ENCODE measurements at regions not wholly inside any gene's neighbourhood (a gene's known extent, or its start where the extent isn't known, plus 50 kb on each side); places are given as distances from the start of the nearest gene placed in this dataset.
"Not testable (repeated sequence)": the region's sequence is repeated elsewhere in the genome, so short reads cannot be mapped to it uniquely, and the experiment has no call there.

GRCh38 chr16:70014915-70015314 is 63.8 kb downstream of the CLEC18A start:
- H3K4me3 ChIP-seq; H3K27ac ChIP-seq; DNase-seq (ENCODE audit: low spot score); H3K27me3 ChIP-seq (replicated peaks; ENCODE audit: insufficient read depth); intact Hi-C loops (cut with DNase I); H3K9me3 ChIP-seq; H3K36me3 ChIP-seq; H3K4me1 ChIP-seq (replicated peaks): not testable (repeated sequence)
- WGBS, result 86% methylated on average over 6 of the region's 6 CpGs

- H3K4me3 ChIP-seq; H3K27me3 ChIP-seq (replicated peaks; ENCODE audit: insufficient read depth); DNase-seq (ENCODE audit: low spot score); H3K9me3 ChIP-seq; H3K27ac ChIP-seq; H3K4me1 ChIP-seq (replicated peaks); intact Hi-C loops (cut with DNase I); H3K36me3 ChIP-seq: not testable (repeated sequence)
- 80% methylated on average over 5 of the region's 5 CpGs for WGBS
Measured at GRCh38 chr16:70016751-70017150, 65.6 kb downstream of the CLEC18A start.

GRCh38 chr16:70018254-70018653 is 67.1 kb downstream of the CLEC18A start:
- TF ChIP-seq CTCF (IDR thresholded peaks at IDR 0.05) (peak in 1 of 4 experiments; percentile 24), POLR2AphosphoS5 (IDR thresholded peaks at IDR 0.05) (no peak)
- intact Hi-C loops (cut with DNase I), result no loop called here
- H3K27me3 ChIP-seq (replicated peaks; ENCODE audit: insufficient read depth), result no peaks in the 10 kb centered on the region
- H3K36me3 ChIP-seq, result no peaks in the 10 kb centered on the region
- H3K27ac ChIP-seq, result no peak overlapping the region
- 33% methylated on average over 6 of the region's 6 CpGs for WGBS
- peak; percentile 5 for DNase-seq (ENCODE audit: low spot score)
- no peaks in the 10 kb centered on the region for H3K9me3 ChIP-seq
- no peak overlapping the region for H3K4me3 ChIP-seq
- H3K4me1 ChIP-seq (replicated peaks), result no peaks in the 10 kb centered on the region

- H3K9me3 ChIP-seq; H3K27me3 ChIP-seq (replicated peaks; ENCODE audit: insufficient read depth); DNase-seq (ENCODE audit: low spot score); H3K36me3 ChIP-seq; H3K4me1 ChIP-seq (replicated peaks); H3K27ac ChIP-seq; H3K4me3 ChIP-seq; intact Hi-C loops (cut with DNase I): not testable (repeated sequence)
- WGBS, result 64% methylated on average over 5 of the region's 5 CpGs
Measured at GRCh38 chr16:70023207-70023606, 72.1 kb downstream of the CLEC18A start.

- H3K4me1 ChIP-seq (replicated peaks); intact Hi-C loops (cut with DNase I); DNase-seq (ENCODE audit: low spot score); H3K4me3 ChIP-seq; H3K9me3 ChIP-seq; H3K27ac ChIP-seq; H3K27me3 ChIP-seq (replicated peaks; ENCODE audit: insufficient read depth); H3K36me3 ChIP-seq: not testable (repeated sequence)
- WGBS, result 91% methylated on average over 5 of the region's 5 CpGs
Measured at GRCh38 chr16:70023956-70024355, 72.8 kb downstream of the CLEC18A start.

- 83% methylated on average over 8 of the region's 8 CpGs for WGBS
- not testable (repeated sequence) for DNase-seq (ENCODE audit: low spot score)
Measured at GRCh38 chr16:70026165-70026854, 75.2 kb downstream of the CLEC18A start.

GRCh38 chr16:70032906-70033305 is 81.2 kb upstream of the PDPR start:
- DNase-seq (ENCODE audit: low spot score); H3K27ac ChIP-seq; H3K9me3 ChIP-seq; H3K27me3 ChIP-seq (replicated peaks; ENCODE audit: insufficient read depth); intact Hi-C loops (cut with DNase I); H3K4me1 ChIP-seq (replicated peaks); H3K4me3 ChIP-seq; H3K36me3 ChIP-seq: not testable (repeated sequence)
- WGBS, result 89% methylated on average over 10 of the region's 10 CpGs

More at GRCh38 chr16:70026165-70026854, 75.2 kb downstream of the CLEC18A start:
- H3K4me3 ChIP-seq; H3K9me3 ChIP-seq; H3K27me3 ChIP-seq (replicated peaks; ENCODE audit: insufficient read depth); intact Hi-C loops (cut with DNase I); H3K36me3 ChIP-seq; H3K27ac ChIP-seq; H3K4me1 ChIP-seq (replicated peaks): not testable (repeated sequence)

- H3K4me3 ChIP-seq; intact Hi-C loops (cut with DNase I); H3K9me3 ChIP-seq; H3K4me1 ChIP-seq (replicated peaks); H3K36me3 ChIP-seq; H3K27me3 ChIP-seq (replicated peaks; ENCODE audit: insufficient read depth); H3K27ac ChIP-seq; DNase-seq (ENCODE audit: low spot score): not testable (repeated sequence)
- WGBS, result 94% methylated on average over 1 of the region's 3 CpGs
Measured at GRCh38 chr16:70037913-70038312, 76.2 kb upstream of the PDPR start.

- H3K9me3 ChIP-seq; H3K4me1 ChIP-seq (replicated peaks); H3K27me3 ChIP-seq (replicated peaks; ENCODE audit: insufficient read depth); intact Hi-C loops (cut with DNase I); H3K27ac ChIP-seq; DNase-seq (ENCODE audit: low spot score); H3K36me3 ChIP-seq; H3K4me3 ChIP-seq: not testable (repeated sequence)
- WGBS, result 92% methylated on average over 5 of the region's 5 CpGs
Measured at GRCh38 chr16:70040554-70040953, 73.6 kb upstream of the PDPR start.

- H3K4me3 ChIP-seq; H3K36me3 ChIP-seq; intact Hi-C loops (cut with DNase I); H3K27ac ChIP-seq; DNase-seq (ENCODE audit: low spot score); H3K4me1 ChIP-seq (replicated peaks); H3K9me3 ChIP-seq; H3K27me3 ChIP-seq (replicated peaks; ENCODE audit: insufficient read depth): not testable (repeated sequence)
- WGBS, result 92% methylated on average over 7 of the region's 7 CpGs
Measured at GRCh38 chr16:70043538-70044067, 70.5 kb upstream of the PDPR start.

GRCh38 chr16:70046560-70046959 is 67.6 kb upstream of the PDPR start:
- intact Hi-C loops (cut with DNase I); H3K4me3 ChIP-seq; H3K4me1 ChIP-seq (replicated peaks); H3K27me3 ChIP-seq (replicated peaks; ENCODE audit: insufficient read depth); H3K36me3 ChIP-seq; H3K27ac ChIP-seq; H3K9me3 ChIP-seq; DNase-seq (ENCODE audit: low spot score): not testable (repeated sequence)
- 64% methylated on average over 3 of the region's 3 CpGs for WGBS

GRCh38 chr16:70048083-70048482 is 66.0 kb upstream of the PDPR start:
- H3K9me3 ChIP-seq; H3K27me3 ChIP-seq (replicated peaks; ENCODE audit: insufficient read depth); H3K36me3 ChIP-seq; H3K27ac ChIP-seq; H3K4me3 ChIP-seq; H3K4me1 ChIP-seq (replicated peaks); intact Hi-C loops (cut with DNase I); DNase-seq (ENCODE audit: low spot score): not testable (repeated sequence)
- 55% methylated on average over 3 of the region's 3 CpGs for WGBS
